Astrocyte (in vitro differentiated cells and primary cell): ENCODE measurements at regions not wholly inside any gene's neighbourhood (a gene's known extent, or its start where the extent isn't known, plus 50 kb on each side); places are given as distances from the start of the nearest gene placed in this dataset.

Source experiments
- DNase-seq: peaks from one replicate; pipeline ENCODE4 v3.0.0-alpha.2; 2010; ENCODE audit warnings: low read depth
- FAIRE-seq: peaks from 2 replicates; lab custom pipeline; 2011; peaks lifted over from hg19 to GRCh38; lab: Jason Lieb, UNC
- H2AFZ ChIP-seq: 2 replicates; pipeline ENCODE4 v1.6.0; 2012; ENCODE audit warnings: low read depth, low read length, inconsistent platforms
- H3K27ac ChIP-seq: 2 replicates; pipeline ENCODE4 v1.5.1; 2011; ENCODE audit warnings: low read depth, low read length, inconsistent platforms
- H3K27me3 ChIP-seq: 2 replicates; pipeline ENCODE4 v1.6.0; 2011; ENCODE audit warnings: low read length, inconsistent platforms; ENCODE audit not compliant: insufficient read depth
- H3K36me3 ChIP-seq: 2 replicates; pipeline ENCODE4 v1.5.1; 2011; ENCODE audit warnings: low read length, inconsistent platforms; ENCODE audit not compliant: insufficient read depth
- H3K4me1 ChIP-seq: 2 replicates; pipeline ENCODE4 v1.5.1; 2011; ENCODE audit warnings: low read length, inconsistent platforms; ENCODE audit not compliant: insufficient read depth
- H3K4me2 ChIP-seq: 2 replicates; pipeline ENCODE4 v1.6.0; 2012; ENCODE audit warnings: low read length, inconsistent platforms
- H3K4me3 ChIP-seq: 2 replicates; pipeline ENCODE4 v1.5.1; 2011; ENCODE audit warnings: low read depth, mild to moderate bottlenecking, low read length, inconsistent platforms; ENCODE audit not compliant: insufficient read depth
- H3K79me2 ChIP-seq: 2 replicates; pipeline ENCODE4 v1.6.0; 2012; ENCODE audit warnings: mild to moderate bottlenecking, low read length, inconsistent platforms; ENCODE audit not compliant: insufficient read depth
- H3K9ac ChIP-seq: 2 replicates; pipeline ENCODE4 v1.6.0; 2012; ENCODE audit warnings: mild to moderate bottlenecking, low read length, inconsistent platforms
- H3K9me3 ChIP-seq: 2 replicates; pipeline ENCODE4 v1.5.1; 2012; ENCODE audit warnings: low read depth, mild to moderate bottlenecking, low read length, inconsistent platforms; ENCODE audit not compliant: insufficient read depth
- H4K20me1 ChIP-seq: 2 replicates; pipeline ENCODE4 v1.6.0; 2012; ENCODE audit warnings: low read length, inconsistent platforms; ENCODE audit not compliant: insufficient read depth
- H3K27ac Mint-ChIP-seq: one replicate; pipeline ENCODE4 v1.8.0; 2021; ENCODE audit warnings: mild to moderate bottlenecking, mixed read lengths; ENCODE audit not compliant: unreplicated experiment
- H3K27me3 Mint-ChIP-seq: one replicate; pipeline ENCODE4 v1.8.0; 2021; ENCODE audit warnings: low read depth, mixed read lengths; ENCODE audit not compliant: unreplicated experiment
- H3K36me3 Mint-ChIP-seq: one replicate; pipeline ENCODE4 v1.8.0; 2021; ENCODE audit warnings: low read depth, mixed read lengths; ENCODE audit not compliant: unreplicated experiment
- H3K4me1 Mint-ChIP-seq: one replicate; pipeline ENCODE4 v1.8.0; 2021; ENCODE audit warnings: low read depth, mixed read lengths; ENCODE audit not compliant: unreplicated experiment
- H3K4me3 Mint-ChIP-seq: one replicate; pipeline ENCODE4 v1.8.0; 2021; ENCODE audit warnings: mild to moderate bottlenecking, moderate library complexity, mixed read lengths; ENCODE audit not compliant: unreplicated experiment
- H3K9me3 Mint-ChIP-seq: one replicate; pipeline ENCODE4 v1.8.0; 2021; ENCODE audit warnings: mild to moderate bottlenecking, mixed read lengths; ENCODE audit not compliant: unreplicated experiment
- CTCF ChIP-seq: IDR thresholded peaks from 2 replicates; pipeline ENCODE4 v1.5.1; 2011; ENCODE audit warnings: low read depth, mild to moderate bottlenecking, inconsistent platforms, low read length, moderate library complexity; ENCODE audit not compliant: insufficient read depth
- EZH2 ChIP-seq: IDR thresholded peaks from 2 replicates; pipeline ENCODE4 v1.6.1; 2012; ENCODE audit warnings: mild to moderate bottlenecking, low read length, inconsistent platforms; ENCODE audit not compliant: insufficient read depth

- Histone ChIP-seq H3K4me3 (no peak overlapping the region), H3K9ac (no peak overlapping the region), H3K79me2 (no peaks in the 10 kb centered on the region), H3K27ac (no peak overlapping the region), H3K4me1 (peaks cover 20% of the 10 kb centered on the region), H3K36me3 (no peaks in the 10 kb centered on the region), H2AFZ (no peak overlapping the region), H3K4me2 (no peak overlapping the region), H3K9me3 (no peaks in the 10 kb centered on the region), H4K20me1 (no peaks in the 10 kb centered on the region), H3K27me3 (no peaks in the 10 kb centered on the region)
- TF ChIP-seq EZH2, result no peak
- no peak for TF ChIP-seq CTCF
- FAIRE-seq, result no peak
- DNase-seq, result no peak
- peaks cover 8% of the 10 kb centered on the region for H3K9me3 Mint-ChIP-seq
- H3K27me3 Mint-ChIP-seq, result no peaks in the 10 kb centered on the region
- H3K27ac Mint-ChIP-seq, result no peak overlapping the region
- peaks cover 18% of the 10 kb centered on the region for H3K4me1 Mint-ChIP-seq
- H3K36me3 Mint-ChIP-seq, result peaks cover 6% of the 10 kb centered on the region
- H3K4me3 Mint-ChIP-seq, result no peak overlapping the region
Observed at GRCh38 chr5:136734628-136735027, 369.3 kb upstream of the TRPC7 start.

GRCh38 chr5:136732751-136733150 is 367.4 kb upstream of the TRPC7 start:
- Histone ChIP-seq H2AFZ (no peak overlapping the region), H3K27me3 (no peaks in the 10 kb centered on the region), H3K4me3 (no peak overlapping the region), H3K79me2 (no peaks in the 10 kb centered on the region), H3K9ac (no peak overlapping the region), H3K36me3 (no peaks in the 10 kb centered on the region), H4K20me1 (no peaks in the 10 kb centered on the region), H3K4me2 (no peak overlapping the region), H3K27ac (no peak overlapping the region), H3K4me1 (peaks cover 20% of the 10 kb centered on the region), H3K9me3 (no peaks in the 10 kb centered on the region)
- H3K4me3 Mint-ChIP-seq, result no peak overlapping the region
- peaks cover 18% of the 10 kb centered on the region for H3K4me1 Mint-ChIP-seq
- DNase-seq (no peak), FAIRE-seq (no peak)
- no peak overlapping the region for H3K27ac Mint-ChIP-seq
- H3K36me3 Mint-ChIP-seq, result peaks cover 3% of the 10 kb centered on the region
- TF ChIP-seq CTCF (no peak), EZH2 (no peak)
- H3K9me3 Mint-ChIP-seq, result peaks cover 2% of the 10 kb centered on the region
- peaks cover 2% of the 10 kb centered on the region for H3K27me3 Mint-ChIP-seq

GRCh38 chr5:136731241-136731900 is 366.0 kb upstream of the TRPC7 start:
- H3K4me1 Mint-ChIP-seq, result peaks cover 18% of the 10 kb centered on the region
- no peaks in the 10 kb centered on the region for H3K27me3 ChIP-seq
- H3K27ac Mint-ChIP-seq, result peak overlapping the region; percentile 35
- DNase-seq, result peak; percentile 68
- peak overlapping the region; percentile 75 for H3K27ac ChIP-seq
- H3K9ac ChIP-seq, result no peak overlapping the region
- H3K36me3 ChIP-seq, result no peaks in the 10 kb centered on the region
- no peaks in the 10 kb centered on the region for H4K20me1 ChIP-seq
- H3K9me3 ChIP-seq, result no peaks in the 10 kb centered on the region
- H3K4me3 ChIP-seq, result no peak overlapping the region
- H2AFZ ChIP-seq, result no peak overlapping the region
- no peaks in the 10 kb centered on the region for H3K36me3 Mint-ChIP-seq
- peaks cover 20% of the 10 kb centered on the region for H3K4me1 ChIP-seq
- no peaks in the 10 kb centered on the region for H3K9me3 Mint-ChIP-seq
- H3K4me2 ChIP-seq, result peak overlapping the region; percentile 70
- no peak for TF ChIP-seq CTCF
- no peak for TF ChIP-seq EZH2
- H3K79me2 ChIP-seq, result no peaks in the 10 kb centered on the region
- peaks cover 2% of the 10 kb centered on the region for H3K27me3 Mint-ChIP-seq
- no peak overlapping the region for H3K4me3 Mint-ChIP-seq
- FAIRE-seq, result no peak
